PC-9 (cell line): ENCODE measurements at regions not wholly inside any gene's neighbourhood (a gene's known extent, or its start where the extent isn't known, plus 50 kb on each side); places are given as distances from the start of the nearest gene placed in this dataset.

Experiments
- BruUV-seq: library from RNA; stranded (reverse); fragments of 400-500 nt; replicated peaks from 2 replicates; lab custom pipeline; 2021; lab: Mats Ljungman, UMichigan
- CTCF ChIA-PET: fragments of 300-600 bp; sonication (Branson Sonifier 250); formaldehyde crosslinking; loops from one replicate; lab custom pipeline; 2022; ENCODE audit warnings: antibody characterized with exemption; lab: Charles Lee
- POLR2A ChIA-PET: fragments of 300-600 bp; sonication (Branson Sonifier 250); formaldehyde crosslinking; loops from one replicate; lab custom pipeline; 2022; ENCODE audit warnings: antibody characterized with exemption; ENCODE audit not compliant: unreplicated experiment; lab: Charles Lee
- DNase-seq, 2 experiments: peaks; one replicate each; pipeline versions ENCODE4 v3.0.0 to v3.0.0-alpha.2; 2015 to 2022; ENCODE audit warnings: mixed read lengths in 1 of 2
- H2AFZ ChIP-seq: fragments of 200-600 bp; sonication (generic); 2 replicates; pipeline ENCODE4 v1.8.1; 2017; ENCODE audit warnings: antibody characterized with exemption
- H3F3A ChIP-seq: fragments of 200-600 bp; sonication (generic); 2 replicates; pipeline ENCODE4 v1.8.1; 2017; ENCODE audit warnings: antibody characterized with exemption, mild to moderate bottlenecking, low read depth; ENCODE audit not compliant: insufficient read depth
- H3K27ac ChIP-seq: fragments of 200-600 bp; sonication (generic); 2 replicates; pipeline ENCODE4 v1.6.1; 2016; ENCODE audit warnings: mixed run types
- H3K27me3 ChIP-seq: fragments of 200-600 bp; sonication (generic); 2 replicates; pipeline ENCODE4 v1.6.1; 2016; ENCODE audit warnings: low read depth, mixed run types; ENCODE audit not compliant: insufficient read depth
- H3K36me3 ChIP-seq: fragments of 200-600 bp; sonication (generic); 2 replicates; pipeline ENCODE4 v1.6.1; 2016; ENCODE audit warnings: low read depth, mixed run types
- H3K4me1 ChIP-seq: fragments of 200-600 bp; sonication (generic); replicated peaks from 2 replicates; pipeline ENCODE4 v1.6.1; 2016; ENCODE audit warnings: mixed run types; ENCODE audit not compliant: insufficient read depth
- H3K4me2 ChIP-seq: fragments of 200-600 bp; sonication (generic); 2 replicates; pipeline ENCODE4 v1.6.1; 2017; ENCODE audit warnings: mixed run types
- H3K4me3 ChIP-seq: fragments of 200-600 bp; sonication (generic); 2 replicates; pipeline ENCODE4 v1.6.1; 2016; ENCODE audit warnings: mixed run types
- H3K79me2 ChIP-seq: fragments of 200-600 bp; sonication (generic); 2 replicates; pipeline ENCODE4 v1.6.1; 2017; ENCODE audit warnings: low read depth, mixed run types
- H3K9me2 ChIP-seq: fragments of 200-600 bp; sonication (generic); 2 replicates; pipeline ENCODE4 v1.8.1; 2017; ENCODE audit warnings: mild to moderate bottlenecking; ENCODE audit not compliant: insufficient read depth
- H3K9me3 ChIP-seq: fragments of 200-600 bp; sonication (generic); 2 replicates; pipeline ENCODE4 v1.8.1; 2016; ENCODE audit warnings: low read depth; ENCODE audit not compliant: insufficient read depth
- H4K20me1 ChIP-seq: fragments of 200-600 bp; sonication (generic); 2 replicates; pipeline ENCODE4 v1.8.1; 2017; ENCODE audit not compliant: insufficient read depth
- EZH2 ChIP-seq: fragments of 200-600 bp; sonication (generic); IDR thresholded peaks from 2 replicates; pipeline ENCODE4 v1.8.0; 2017; ENCODE audit warnings: antibody characterized with exemption, low read depth
- intact Hi-C: fragments of 100-400 bp; cut with micrococcal nuclease; formaldehyde crosslinking; loops from one replicate; pipeline ENCODE4 v1.10.0; 2022; ENCODE audit not compliant: unreplicated experiment
- TF ChIP-seq, protein P1 (sequence below): fragments of 200-600 bp; sonication (generic); conservative IDR thresholded peaks from 2 replicates; pipeline ENCODE4 v1.6.1; 2017; ENCODE audit warnings: mixed run types, antibody characterized with exemption, mild to moderate bottlenecking, moderate library complexity

DNA sequence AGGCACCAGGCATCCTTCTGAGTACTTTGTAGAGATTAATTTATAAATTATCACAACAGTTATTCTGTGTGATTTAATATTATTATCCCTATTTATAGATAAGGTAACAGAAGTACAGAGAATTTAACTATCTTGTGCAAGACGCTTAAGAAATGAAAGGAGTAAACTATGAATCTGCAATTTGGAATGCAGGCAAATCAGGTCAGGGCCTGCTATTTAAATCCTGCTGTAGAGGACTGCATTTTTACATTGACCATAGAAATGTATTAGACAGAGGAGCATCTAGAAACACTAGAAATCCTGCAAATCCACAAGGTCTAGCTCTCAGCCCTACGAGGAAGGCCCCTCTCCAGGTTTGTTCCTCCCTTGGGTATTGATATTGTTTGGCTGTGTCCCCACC lies 336.2 kb downstream of the ETS1 start:
- H2AFZ ChIP-seq: no peak overlapping the region
- H3K4me1 ChIP-seq: no peaks in the 10 kb centered on the region
- CTCF ChIA-PET: no interaction called here
- peaks cover 3% of the 10 kb centered on the region; the same call in 1 of the 2 replicates for H3K9me3 ChIP-seq
- no peaks in the 10 kb centered on the region for H3F3A ChIP-seq
- intact Hi-C loops: no loop called here
- H3K4me3 ChIP-seq: no peak overlapping the region
- no peaks in the 10 kb centered on the region; the same call in 1 of the 2 replicates for H3K9me2 ChIP-seq
- H3K79me2 ChIP-seq: no peaks in the 10 kb centered on the region
- TF ChIP-seq, protein P1, sequence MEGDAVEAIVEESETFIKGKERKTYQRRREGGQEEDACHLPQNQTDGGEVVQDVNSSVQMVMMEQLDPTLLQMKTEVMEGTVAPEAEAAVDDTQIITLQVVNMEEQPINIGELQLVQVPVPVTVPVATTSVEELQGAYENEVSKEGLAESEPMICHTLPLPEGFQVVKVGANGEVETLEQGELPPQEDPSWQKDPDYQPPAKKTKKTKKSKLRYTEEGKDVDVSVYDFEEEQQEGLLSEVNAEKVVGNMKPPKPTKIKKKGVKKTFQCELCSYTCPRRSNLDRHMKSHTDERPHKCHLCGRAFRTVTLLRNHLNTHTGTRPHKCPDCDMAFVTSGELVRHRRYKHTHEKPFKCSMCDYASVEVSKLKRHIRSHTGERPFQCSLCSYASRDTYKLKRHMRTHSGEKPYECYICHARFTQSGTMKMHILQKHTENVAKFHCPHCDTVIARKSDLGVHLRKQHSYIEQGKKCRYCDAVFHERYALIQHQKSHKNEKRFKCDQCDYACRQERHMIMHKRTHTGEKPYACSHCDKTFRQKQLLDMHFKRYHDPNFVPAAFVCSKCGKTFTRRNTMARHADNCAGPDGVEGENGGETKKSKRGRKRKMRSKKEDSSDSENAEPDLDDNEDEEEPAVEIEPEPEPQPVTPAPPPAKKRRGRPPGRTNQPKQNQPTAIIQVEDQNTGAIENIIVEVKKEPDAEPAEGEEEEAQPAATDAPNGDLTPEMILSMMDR: no peak
- no peak for TF ChIP-seq EZH2
- H4K20me1 ChIP-seq: no peaks in the 10 kb centered on the region
- DNase-seq: no peak
- H3K27ac ChIP-seq: no peak overlapping the region
- H3K27me3 ChIP-seq: no peaks in the 10 kb centered on the region
- no peaks in the 10 kb centered on the region for H3K36me3 ChIP-seq
- POLR2A ChIA-PET: no interaction called here
- no TSS peak for BruUV-seq
- H3K4me2 ChIP-seq: no peak overlapping the region

DNA sequence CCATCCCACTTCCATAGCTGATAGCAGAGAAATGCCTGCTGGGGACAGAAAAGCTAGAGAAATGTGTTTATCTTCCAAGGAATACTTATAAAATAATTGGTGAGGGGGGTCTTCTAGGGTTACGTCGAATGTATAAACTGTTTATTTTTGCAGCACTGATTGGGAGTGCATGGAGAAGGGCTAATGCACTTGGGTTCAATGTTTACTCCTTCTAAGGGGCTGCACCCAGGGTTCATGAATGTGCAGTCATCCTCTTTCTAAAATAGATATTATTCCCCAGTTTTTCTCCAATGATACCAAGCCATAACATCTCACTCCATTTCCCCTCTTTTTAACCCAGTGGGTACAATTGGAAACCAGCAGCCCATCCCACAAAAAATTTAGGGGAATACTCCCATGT lies 336.9 kb downstream of the ETS1 start:
- ChIA-PET CTCF (no interaction called here), POLR2A (no interaction called here)
- no peaks in the 10 kb centered on the region for H3K36me3 ChIP-seq
- no peaks in the 10 kb centered on the region; the same call in 1 of the 2 replicates for H3K9me2 ChIP-seq
- no peak overlapping the region for H3K4me2 ChIP-seq
- no TSS peak for BruUV-seq
- H3K27me3 ChIP-seq: no peaks in the 10 kb centered on the region
- no peaks in the 10 kb centered on the region for H3K79me2 ChIP-seq
- no peak overlapping the region for H3K4me3 ChIP-seq
- no peak for DNase-seq
- no peak overlapping the region for H3K27ac ChIP-seq
- TF ChIP-seq EZH2: no peak
- TF ChIP-seq, protein P1: no peak
- intact Hi-C loops: no loop called here
- H3K4me1 ChIP-seq: no peaks in the 10 kb centered on the region
- H3K9me3 ChIP-seq: peaks cover 3% of the 10 kb centered on the region; the same call in 1 of the 2 replicates
- H4K20me1 ChIP-seq: no peaks in the 10 kb centered on the region
- H2AFZ ChIP-seq: no peak overlapping the region
- H3F3A ChIP-seq: no peaks in the 10 kb centered on the region

DNA sequence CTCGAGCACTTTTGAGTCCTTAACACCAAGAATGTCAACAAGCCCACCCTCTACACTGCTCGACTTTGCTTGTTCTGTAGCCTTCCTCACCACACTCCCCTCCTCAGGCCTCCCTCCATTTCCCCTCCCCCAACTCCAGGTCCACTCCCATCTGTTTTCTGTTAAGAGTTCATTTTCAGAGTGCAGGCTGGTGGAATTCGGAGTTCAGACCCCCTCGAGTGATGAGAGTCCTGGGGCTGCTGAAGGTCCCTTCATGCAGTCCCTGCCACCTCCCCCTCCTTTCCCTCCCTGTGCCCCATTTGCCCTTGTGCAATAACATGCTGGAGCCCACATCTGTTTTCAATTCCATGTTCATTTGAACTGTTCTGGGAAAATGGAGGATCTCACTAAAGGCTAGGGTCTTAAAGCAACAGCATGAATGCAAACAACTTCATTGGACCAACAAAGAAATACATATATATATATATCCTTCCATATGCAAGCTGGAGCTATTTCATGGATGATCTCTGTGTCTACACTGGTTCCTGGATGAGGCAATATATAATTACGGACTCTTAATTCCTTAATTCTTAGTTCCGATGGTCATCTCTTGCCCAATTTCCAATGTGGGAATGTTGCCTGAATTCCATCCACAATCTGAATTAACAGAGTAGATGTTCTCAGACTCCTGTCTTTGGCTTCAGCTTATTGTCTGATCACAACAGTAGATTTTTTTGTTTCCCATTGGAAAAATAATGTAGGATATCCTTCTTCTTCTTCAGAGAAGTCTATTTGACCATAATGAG lies 340.4 kb downstream of the ETS1 start:
- H3F3A ChIP-seq: no peaks in the 10 kb centered on the region
- intact Hi-C loops: no loop called here
- no peaks in the 10 kb centered on the region for H3K36me3 ChIP-seq
- H4K20me1 ChIP-seq: no peaks in the 10 kb centered on the region
- POLR2A ChIA-PET: no interaction called here
- no TSS peak for BruUV-seq
- CTCF ChIA-PET: no interaction called here
- no peaks in the 10 kb centered on the region for H3K79me2 ChIP-seq
- no peak overlapping the region for H3K4me2 ChIP-seq
- H3K27ac ChIP-seq: no peak overlapping the region
- no peaks in the 10 kb centered on the region for H3K9me2 ChIP-seq
- no peak overlapping the region for H3K4me3 ChIP-seq
- DNase-seq: no peak
- no peaks in the 10 kb centered on the region for H3K27me3 ChIP-seq
- no peak overlapping the region for H2AFZ ChIP-seq
- peaks cover 3% of the 10 kb centered on the region; the same call in 1 of the 2 replicates for H3K9me3 ChIP-seq
- H3K4me1 ChIP-seq: no peaks in the 10 kb centered on the region
- no peak for TF ChIP-seq EZH2
- TF ChIP-seq, protein P1: no peak
